ENCODE measurements at regions not wholly inside any gene's neighbourhood (a gene's known extent, or its start where the extent isn't known, plus 50 kb on each side); places are given as distances from the start of the nearest gene placed in this dataset.

GRCh38 chr18:43570593-43570992, 293.3 kb upstream of the SYT4 start:
- DNase-seq (ENCODE audit: extremely low read depth in 1 of 2, low read depth in 1 of 2): no peak

DNA sequence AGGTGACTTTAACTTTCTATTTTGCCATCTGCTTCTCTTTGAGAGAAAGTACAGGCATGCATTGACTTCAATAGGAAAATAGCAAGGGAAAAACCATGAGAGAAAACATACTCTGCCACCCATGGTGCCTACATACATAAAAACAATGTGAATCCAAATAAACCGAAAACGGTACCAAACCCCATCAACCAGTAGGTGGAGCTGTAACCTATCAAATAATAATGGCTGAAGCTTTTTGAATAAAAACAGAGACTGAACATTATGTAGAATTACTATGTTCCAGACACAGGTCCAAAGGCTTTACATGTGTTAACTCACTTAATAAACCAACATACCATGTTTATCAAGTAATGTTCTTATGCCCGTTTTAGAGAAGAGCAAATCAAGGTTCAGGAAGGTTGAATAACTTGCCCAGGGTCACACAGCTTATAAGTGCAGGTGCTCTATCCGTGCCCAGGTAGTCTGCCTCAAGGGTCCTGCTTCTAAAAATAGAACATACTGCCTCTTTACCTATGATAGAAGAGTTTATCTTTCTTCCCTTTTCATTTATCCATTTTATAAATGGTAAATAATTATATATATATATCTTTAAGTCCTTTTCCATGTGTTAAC, 293.9 kb upstream of the SYT4 start:
- DNase-seq (ENCODE audit: extremely low read depth in 1 of 2, low read depth in 1 of 2): no peak

GRCh38 chr18:43572163-43572562, 294.9 kb upstream of the SYT4 start:
- no peak for DNase-seq (ENCODE audit: extremely low read depth in 1 of 2, low read depth in 1 of 2)

- no peak for DNase-seq (ENCODE audit: extremely low read depth in 1 of 2, low read depth in 1 of 2)
Measured at GRCh38 chr18:43574974-43575373, 297.7 kb upstream of the SYT4 start.

GRCh38 chr18:43578211-43578610, 300.9 kb upstream of the SYT4 start:
- no peak for DNase-seq (ENCODE audit: extremely low read depth in 1 of 2, low read depth in 1 of 2)

- DNase-seq (ENCODE audit: extremely low read depth in 1 of 2, low read depth in 1 of 2): no peak
Measured at GRCh38 chr18:43578706-43579105, 301.4 kb upstream of the SYT4 start.

- no peak for DNase-seq (ENCODE audit: extremely low read depth in 1 of 2, low read depth in 1 of 2)
Measured at GRCh38 chr18:43581936-43582519, 304.7 kb upstream of the SYT4 start.

GRCh38 chr18:43587538-43588153, 310.4 kb upstream of the SYT4 start:
- DNase-seq (ENCODE audit: extremely low read depth in 1 of 2, low read depth in 1 of 2): no peak

GRCh38 chr18:43588838-43589237, 311.5 kb upstream of the SYT4 start:
- DNase-seq (ENCODE audit: extremely low read depth in 1 of 2, low read depth in 1 of 2): no peak

GRCh38 chr18:43589611-43590151, 312.4 kb upstream of the SYT4 start:
- DNase-seq (ENCODE audit: extremely low read depth in 1 of 2, low read depth in 1 of 2): no peak

DNA sequence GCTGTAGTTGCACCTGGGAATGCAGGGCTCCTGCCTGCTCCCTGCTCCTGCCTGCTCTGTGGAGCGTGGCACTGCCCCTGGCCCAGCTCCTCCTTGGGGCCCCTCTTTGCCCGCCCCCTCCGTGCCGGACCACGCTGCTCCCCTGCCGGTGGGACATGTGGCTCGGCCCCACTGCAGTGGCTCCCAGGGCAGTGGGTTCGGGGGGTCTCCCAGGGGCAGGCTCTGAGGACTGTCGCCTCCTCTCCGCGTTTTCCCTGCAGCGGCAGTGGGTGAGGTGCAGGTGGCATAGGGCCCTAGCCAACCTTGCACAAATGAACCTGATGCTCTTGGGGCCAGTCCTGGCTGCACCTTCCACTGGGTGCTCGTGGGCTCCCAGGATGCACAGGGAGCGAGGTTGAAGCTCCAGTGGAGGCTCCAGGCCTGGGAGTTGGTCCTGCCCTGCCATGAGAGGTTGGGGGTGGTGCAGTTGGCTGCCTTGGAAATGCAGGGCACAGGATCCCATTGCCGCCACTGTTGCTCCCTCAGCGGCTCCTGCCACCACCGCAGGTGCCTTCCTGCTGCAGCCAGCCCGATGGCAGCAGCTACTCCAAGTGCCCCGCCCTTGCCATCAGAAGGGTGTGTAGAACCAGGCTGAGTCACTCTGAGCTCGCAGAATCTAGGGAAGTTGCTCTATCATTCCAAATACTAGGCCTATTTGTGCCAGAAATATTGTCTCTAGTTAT, 313.1 kb upstream of the SYT4 start:
- no peak for DNase-seq (ENCODE audit: extremely low read depth in 1 of 2, low read depth in 1 of 2)

- no peak for DNase-seq (ENCODE audit: extremely low read depth in 1 of 2, low read depth in 1 of 2)
Measured at GRCh38 chr18:43592269-43592668, 315.0 kb upstream of the SYT4 start.

GRCh38 chr18:43596105-43596712, 318.9 kb upstream of the SYT4 start:
- no peak for DNase-seq (ENCODE audit: extremely low read depth in 1 of 2, low read depth in 1 of 2)

- no peak for DNase-seq (ENCODE audit: extremely low read depth in 1 of 2, low read depth in 1 of 2)
Measured at GRCh38 chr18:43601432-43601831, 324.1 kb upstream of the SYT4 start.

DNA sequence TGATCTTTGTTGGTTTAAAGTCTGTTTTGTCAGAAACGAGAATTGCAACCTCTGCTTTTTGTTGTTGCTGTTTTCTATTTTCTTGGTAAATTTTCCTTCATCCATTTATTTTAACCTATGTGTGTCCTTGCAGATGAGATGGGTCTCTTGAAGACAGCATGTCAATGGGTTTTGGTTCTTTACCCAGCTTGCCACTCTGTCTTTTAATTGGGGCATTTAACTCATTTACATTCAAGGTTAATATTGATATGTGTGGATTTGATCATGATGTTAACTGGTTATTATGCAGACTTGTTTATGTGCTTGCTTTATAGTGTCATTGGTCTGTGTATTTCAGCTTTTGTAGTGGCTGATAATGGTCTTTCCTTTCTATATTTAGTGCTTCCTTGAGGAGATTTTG, 327.9 kb upstream of the SYT4 start:
- no peak for DNase-seq (ENCODE audit: extremely low read depth in 1 of 2, low read depth in 1 of 2)

DNA sequence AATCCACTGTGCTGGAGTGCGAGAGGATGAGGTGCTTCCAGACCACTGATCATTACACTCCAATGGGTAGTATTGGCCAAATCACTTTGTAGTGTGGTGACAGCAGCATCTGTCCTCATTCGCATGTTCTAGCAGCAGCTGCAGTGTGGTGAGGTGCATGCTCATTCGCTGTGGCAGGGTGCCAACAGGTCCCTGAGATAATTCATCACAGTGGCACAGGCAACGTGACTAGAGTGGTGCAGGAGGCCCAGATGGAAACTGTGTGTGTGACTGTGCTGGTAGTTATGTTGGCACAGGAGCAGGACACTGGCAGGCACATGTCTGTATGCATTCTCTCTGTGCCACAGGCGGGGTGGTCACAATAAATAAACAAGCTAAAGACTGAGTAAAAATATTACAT, 329.5 kb upstream of the SYT4 start:
- no peak for DNase-seq (ENCODE audit: extremely low read depth in 1 of 2, low read depth in 1 of 2)

GRCh38 chr18:43620936-43621335, 343.6 kb upstream of the SYT4 start:
- no peak for DNase-seq (ENCODE audit: extremely low read depth in 1 of 2, low read depth in 1 of 2)

GRCh38 chr18:43622024-43622423, 344.7 kb upstream of the SYT4 start:
- DNase-seq (ENCODE audit: extremely low read depth in 1 of 2, low read depth in 1 of 2): no peak

DNA sequence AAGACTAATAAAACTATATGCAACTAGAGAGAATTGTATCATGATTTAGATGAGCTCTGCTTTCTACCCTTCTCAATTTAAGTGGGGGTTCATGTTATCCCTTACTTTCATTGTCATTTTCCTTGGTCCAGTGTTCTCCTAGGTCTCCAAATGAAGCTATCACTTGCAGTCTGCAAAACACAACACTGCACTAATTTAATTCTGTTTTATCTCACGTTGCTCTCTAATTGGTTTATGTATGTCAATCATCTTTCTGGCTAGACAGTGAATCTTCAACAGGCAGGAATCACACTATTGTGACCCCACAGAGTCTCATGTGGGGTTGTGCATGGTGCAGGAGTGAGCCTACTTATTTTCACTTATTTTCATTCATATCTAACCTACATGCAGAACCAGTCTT, 348.3 kb upstream of the SYT4 start:
- DNase-seq (ENCODE audit: extremely low read depth in 1 of 2, low read depth in 1 of 2): no peak

GRCh38 chr18:43627848-43628530, 350.7 kb upstream of the SYT4 start:
- DNase-seq (ENCODE audit: extremely low read depth in 1 of 2, low read depth in 1 of 2): no peak

DNA sequence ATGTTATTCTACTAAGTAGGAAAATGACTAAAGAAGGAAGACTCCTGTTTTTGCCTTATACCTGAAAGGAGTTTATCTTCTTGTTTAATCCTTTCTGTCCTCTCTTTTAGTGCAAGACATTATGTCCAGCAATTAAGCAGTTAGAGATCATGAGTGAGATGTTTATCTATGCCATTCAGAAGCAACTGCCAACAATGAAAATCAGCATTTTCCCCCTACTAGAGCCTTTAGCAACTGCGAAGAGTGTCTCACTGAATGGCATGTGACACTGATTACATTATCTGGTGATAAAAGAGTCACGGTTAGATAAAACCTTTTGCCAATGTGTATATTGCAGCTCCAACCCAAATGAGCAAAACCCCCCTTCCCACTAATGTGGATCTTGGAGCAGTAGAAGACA, 357.7 kb upstream of the SYT4 start:
- DNase-seq (ENCODE audit: extremely low read depth in 1 of 2, low read depth in 1 of 2): no peak
